IMR-90 (cell line): ENCODE measurements at regions not wholly inside any gene's neighbourhood (a gene's known extent, or its start where the extent isn't known, plus 50 kb on each side); places are given as distances from the start of the nearest gene placed in this dataset.

Source experiments
- ATAC-seq: fragments of 200-7000 bp; cut with Tn5 transposase; 2 replicates; pipeline ENCODE4 v1.9.1; 2020; ENCODE audit warnings: low read depth, mild to moderate bottlenecking, moderate library complexity
- BruUV-seq: library from RNA; stranded (reverse); fragments of 400-500 nt; replicated peaks from 2 replicates; lab custom pipeline; 2021; lab: Mats Ljungman, UMichigan
- CTCF ChIA-PET: fragments of 300-600 bp; formaldehyde crosslinking; extraction: SDS; loops from one replicate; lab custom pipeline; 2021; ENCODE audit warnings: antibody characterized with exemption; lab: Yijun Ruan, JAX
- POLR2A ChIA-PET: fragments of 300-600 bp; sonication (Branson Sonifier 250); formaldehyde crosslinking; loops from one replicate; lab custom pipeline; 2022; ENCODE audit warnings: antibody characterized with exemption; ENCODE audit not compliant: unreplicated experiment; lab: Charles Lee
- DNase-seq: peaks from one replicate; pipeline ENCODE4 v3.0.0; 2013
- H2AFZ ChIP-seq: replicated peaks from 2 replicates; pipeline ENCODE3; 2013; ENCODE audit warnings: low read length, mild to moderate bottlenecking; ENCODE audit not compliant: poor library complexity
- H2AK5ac ChIP-seq: 2 replicates; pipeline ENCODE4 v1.6.1; 2013; ENCODE audit warnings: low read depth, low read length, inconsistent platforms
- H2AK9ac ChIP-seq: replicated peaks from 2 replicates; pipeline ENCODE3; 2013; ENCODE audit warnings: mild to moderate bottlenecking, low read depth, low read length, moderate library complexity; ENCODE audit not compliant: poor library complexity
- H2BK120ac ChIP-seq: 2 replicates; pipeline ENCODE4 v1.6.1; 2013; ENCODE audit warnings: low read depth, low read length, inconsistent platforms
- H2BK15ac ChIP-seq: 3 replicates; pipeline ENCODE4 v1.6.1; 2013; ENCODE audit warnings: low read depth, low read length, inconsistent platforms
- H2BK20ac ChIP-seq: 2 replicates; pipeline ENCODE4 v1.6.1; 2013; ENCODE audit warnings: low read depth, mild to moderate bottlenecking, inconsistent platforms, low read length, moderate library complexity
- H2BK5ac ChIP-seq: 2 replicates; pipeline ENCODE4 v1.6.1; 2013; ENCODE audit warnings: mild to moderate bottlenecking, low read depth, low read length, inconsistent platforms; ENCODE audit not compliant: poor library complexity, severe bottlenecking
- H3K14ac ChIP-seq: replicated peaks from 2 replicates; pipeline ENCODE4 v1.6.1; 2013; ENCODE audit warnings: low read depth, low read length, inconsistent platforms
- H3K18ac ChIP-seq: 2 replicates; pipeline ENCODE4 v1.6.1; 2013; ENCODE audit warnings: low read depth, low read length, control low read depth
- H3K23ac ChIP-seq: 2 replicates; pipeline ENCODE4 v1.6.1; 2013; ENCODE audit warnings: low read depth, low read length, inconsistent platforms
- H3K27ac ChIP-seq: 2 replicates; pipeline ENCODE4 v1.5.1; 2013; ENCODE audit warnings: mild to moderate bottlenecking, control low read depth, low read length; ENCODE audit not compliant: insufficient read depth
- H3K27me3 ChIP-seq: 2 replicates; pipeline ENCODE4 v1.6.1; 2013; ENCODE audit warnings: low read length; ENCODE audit not compliant: control insufficient read depth, insufficient read depth
- H3K36me3 ChIP-seq: 2 replicates; pipeline ENCODE4 v1.6.1; 2013; ENCODE audit warnings: low read length, mixed read lengths; ENCODE audit not compliant: control insufficient read depth, insufficient read depth
- H3K4ac ChIP-seq: 2 replicates; pipeline ENCODE4 v1.6.1; 2013; ENCODE audit warnings: low read depth, low read length, inconsistent platforms
- H3K4me1 ChIP-seq: 2 replicates; pipeline ENCODE4 v1.6.1; 2013; ENCODE audit warnings: low read length, mixed read lengths; ENCODE audit not compliant: control insufficient read depth, insufficient read depth
- H3K4me2 ChIP-seq: 2 replicates; pipeline ENCODE4 v1.6.1; 2013; ENCODE audit warnings: low read depth, mild to moderate bottlenecking, control low read depth, low read length, moderate library complexity
- H3K4me3 ChIP-seq: 2 replicates; pipeline ENCODE4 v1.5.1; 2013; ENCODE audit warnings: low read depth, mild to moderate bottlenecking, control low read depth, low read length, moderate library complexity; ENCODE audit not compliant: insufficient read depth
- H3K56ac ChIP-seq: 2 replicates; pipeline ENCODE4 v1.6.1; 2013; ENCODE audit warnings: low read length, inconsistent platforms; ENCODE audit not compliant: insufficient read depth; ENCODE audit errors: extremely low read depth
- H3K79me1 ChIP-seq, 2 experiments: 2 replicates each; pipeline ENCODE4 v1.6.1; 2013; ENCODE audit warnings: low read length in 2 of 2, inconsistent platforms in 1 of 2, low read depth in 1 of 2
- H3K9ac ChIP-seq: 2 replicates; pipeline ENCODE4 v1.6.1; 2013; ENCODE audit warnings: low read depth, low read length, control low read depth
- H3K9me1 ChIP-seq: 2 replicates; pipeline ENCODE4 v1.6.1; 2013; ENCODE audit warnings: low read length, inconsistent platforms; ENCODE audit not compliant: insufficient read depth
- H3K9me3 ChIP-seq: 2 replicates; pipeline ENCODE4 v1.6.1; 2013; ENCODE audit warnings: low read length; ENCODE audit not compliant: control insufficient read depth, insufficient read depth
- H4K20me1 ChIP-seq: 2 replicates; pipeline ENCODE4 v1.6.1; 2013; ENCODE audit warnings: low read length, inconsistent platforms; ENCODE audit not compliant: insufficient read depth
- H4K5ac ChIP-seq: 2 replicates; pipeline ENCODE4 v1.6.1; 2013; ENCODE audit warnings: mild to moderate bottlenecking, low read depth, low read length, control low read depth
- H4K8ac ChIP-seq, 2 experiments: 2 replicates each; pipeline ENCODE4 v1.6.1; 2013; ENCODE audit warnings: low read depth in 2 of 2, low read length in 2 of 2, control low read depth in 1 of 2, inconsistent platforms in 1 of 2
- H4K91ac ChIP-seq: 2 replicates; pipeline ENCODE4 v1.6.1; 2013; ENCODE audit warnings: low read depth, low read length, inconsistent platforms; ENCODE audit not compliant: insufficient read depth
- BHLHE40 ChIP-seq: fragments of 150-350 bp; IDR thresholded peaks from 2 replicates; pipeline ENCODE4 v1.6.1; 2016; ENCODE audit warnings: mild to moderate bottlenecking, low read depth, low read length
- MAFK ChIP-seq: IDR thresholded peaks from 2 replicates; pipeline ENCODE4 v1.6.1; 2012; ENCODE audit warnings: low read depth, low read length, improper control_type of control experiment
- NFE2L2 ChIP-seq: fragments of 150-350 bp; IDR thresholded peaks from 2 replicates; pipeline ENCODE4 v1.6.1; 2016; ENCODE audit warnings: low read depth, mild to moderate bottlenecking, low read length
- POLR2A ChIP-seq: IDR thresholded peaks from 2 replicates; pipeline ENCODE4 v1.6.1; 2012; ENCODE audit warnings: mild to moderate bottlenecking, low read depth, low read length
- WGBS, 2 experiments: methylation state at CpG; one replicate each; pipeline versions ENCODE4 v1.1.5 to v1.1.7; 2013; ENCODE audit warnings: missing lambda C conversion rate in 2 of 2; ENCODE audit not compliant: insufficient read length in 1 of 2; ENCODE audit errors: extremely low coverage in 2 of 2; 5-methylcytosine and 5-hydroxymethylcytosine counted together
- dilution Hi-C: fragments of 300-500 bp; cut with HindIII; formaldehyde crosslinking; loops from one replicate; pipeline ENCODE4 v1.14.3; 2018; ENCODE audit warnings: low sequenced_read_pairs; ENCODE audit not compliant: unreplicated experiment
- in situ Hi-C: fragments of 300-500 bp; cut with MboI; formaldehyde crosslinking; loops from 3 replicates; pipeline ENCODE4 v1.14.3; 2019; ENCODE audit warnings: low sequenced_read_pairs, inconsistent platforms, mixed read lengths
- intact Hi-C: fragments of 100-400 bp; cut with micrococcal nuclease; formaldehyde crosslinking; loops from 2 replicates; pipeline ENCODE4 v1.10.0; 2022
- TF ChIP-seq, protein P1 (sequence below): fragments of 150-350 bp; IDR thresholded peaks from 2 replicates; pipeline ENCODE4 v1.6.1; 2017; ENCODE audit warnings: mild to moderate bottlenecking, antibody characterized with exemption, low read length, low read depth

DNA sequence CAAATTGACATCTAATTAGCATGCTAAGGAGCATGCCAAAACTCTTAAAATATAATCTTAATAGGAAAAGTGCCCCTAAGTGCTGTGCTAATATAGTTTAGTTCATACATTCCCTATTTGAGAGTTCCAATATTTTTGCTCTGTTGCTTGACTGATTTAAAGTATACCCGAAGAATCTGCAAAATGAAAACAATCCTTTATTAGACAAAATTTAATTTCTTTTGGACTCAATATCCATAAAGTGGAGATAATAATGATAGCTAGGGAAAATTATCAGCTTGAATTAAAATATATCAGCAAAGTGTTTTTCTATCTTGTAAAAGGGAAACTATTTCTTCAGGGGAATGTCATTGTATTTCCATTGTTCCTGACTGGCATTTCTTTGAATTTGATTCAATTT is 196.0 kb upstream of the NPY2R start:
- no peak overlapping the region for H2AFZ ChIP-seq
- H4K8ac ChIP-seq: no peak overlapping the region
- intact Hi-C loops: no loop called here
- H4K5ac ChIP-seq: no peak overlapping the region
- H3K4me2 ChIP-seq: no peak overlapping the region
- no peak overlapping the region for H3K9ac ChIP-seq
- no peak overlapping the region for H2BK120ac ChIP-seq
- H3K23ac ChIP-seq: no peak overlapping the region
- dilution Hi-C loops: no loop called here
- no peak overlapping the region for H2BK5ac ChIP-seq
- no CpG with 5 or more reads among the region's 1 CpG for WGBS, 2 experiments
- H3K27ac ChIP-seq: no peak overlapping the region
- no peak overlapping the region for H3K4me3 ChIP-seq
- no peaks in the 10 kb centered on the region for H3K79me1 ChIP-seq
- in situ Hi-C loops: no loop called here
- no peaks in the 10 kb centered on the region for H3K27me3 ChIP-seq
- no peak for DNase-seq
- no peaks in the 10 kb centered on the region for H3K36me3 ChIP-seq
- no peak overlapping the region for H3K56ac ChIP-seq
- no peak overlapping the region for H3K4ac ChIP-seq
- H3K4me1 ChIP-seq: no peaks in the 10 kb centered on the region
- no peaks in the 10 kb centered on the region for H3K9me1 ChIP-seq
- TF ChIP-seq NFE2L2: no peak
- no peak for TF ChIP-seq POLR2A
- no peak for TF ChIP-seq BHLHE40
- TF ChIP-seq, protein P1, sequence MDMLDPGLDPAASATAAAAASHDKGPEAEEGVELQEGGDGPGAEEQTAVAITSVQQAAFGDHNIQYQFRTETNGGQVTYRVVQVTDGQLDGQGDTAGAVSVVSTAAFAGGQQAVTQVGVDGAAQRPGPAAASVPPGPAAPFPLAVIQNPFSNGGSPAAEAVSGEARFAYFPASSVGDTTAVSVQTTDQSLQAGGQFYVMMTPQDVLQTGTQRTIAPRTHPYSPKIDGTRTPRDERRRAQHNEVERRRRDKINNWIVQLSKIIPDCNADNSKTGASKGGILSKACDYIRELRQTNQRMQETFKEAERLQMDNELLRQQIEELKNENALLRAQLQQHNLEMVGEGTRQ: no peak
- TF ChIP-seq MAFK: no peak
- no peak for ATAC-seq
- ChIA-PET POLR2A (no interaction called here), CTCF (no interaction called here)
- no peaks in the 10 kb centered on the region for H3K9me3 ChIP-seq
- no peak overlapping the region for H2AK5ac ChIP-seq
- no peak overlapping the region for H3K18ac ChIP-seq
- H4K91ac ChIP-seq: no peak overlapping the region
- H2AK9ac ChIP-seq: no peak overlapping the region
- H2BK20ac ChIP-seq: no peak overlapping the region
- H3K14ac ChIP-seq: no peak overlapping the region
- no TSS peak for BruUV-seq
- H4K20me1 ChIP-seq: no peaks in the 10 kb centered on the region
- no peak overlapping the region for H2BK15ac ChIP-seq
